HL-60 (cell line): ENCODE measurements at regions not wholly inside any gene's neighbourhood (a gene's known extent, or its start where the extent isn't known, plus 50 kb on each side); places are given as distances from the start of the nearest gene placed in this dataset.

Experiments used
- CTCF ChIP-seq: IDR thresholded peaks from one replicate; pipeline ENCODE4 v1.5.1; 2011; ENCODE audit warnings: low read length, control low read depth, inconsistent platforms; ENCODE audit not compliant: insufficient read depth
- GABPA ChIP-seq: IDR thresholded peaks from 2 replicates; pipeline ENCODE4 v1.6.1; 2012; ENCODE audit warnings: low read depth
- POLR2AphosphoS5 ChIP-seq: IDR thresholded peaks from 2 replicates; pipeline ENCODE4 v1.6.1; 2012; ENCODE audit warnings: low read depth
- REST ChIP-seq: IDR thresholded peaks from 2 replicates; pipeline ENCODE4 v1.6.1; 2012; ENCODE audit warnings: low read depth; ENCODE audit not compliant: insufficient replicate concordance
- SPI1 ChIP-seq: IDR thresholded peaks from 2 replicates; pipeline ENCODE4 v1.6.1; 2012; ENCODE audit warnings: low read depth, mild to moderate bottlenecking, borderline replicate concordance

- no peak for TF ChIP-seq CTCF
- no peak for TF ChIP-seq SPI1
- no peak for TF ChIP-seq POLR2AphosphoS5
- no peak for TF ChIP-seq REST
- no peak for TF ChIP-seq GABPA
Observed at GRCh38 chr12:67803278-67803993, 154.9 kb downstream of the DYRK2 start.
